Astrocyte of the spinal cord (primary cell): ENCODE measurements at regions not wholly inside any gene's neighbourhood (a gene's known extent, or its start where the extent isn't known, plus 50 kb on each side); places are given as distances from the start of the nearest gene placed in this dataset.

ENCODE experiments used
- DNase-seq: peaks from one replicate; pipeline ENCODE4 v3.0.0; 2011; ENCODE audit warnings: low read depth, low spot score
- H3K4me3 ChIP-seq: 2 replicates; pipeline ENCODE4 v1.5.1; 2011; ENCODE audit warnings: low read depth, mild to moderate bottlenecking, low read length, moderate library complexity
- CTCF ChIP-seq: IDR thresholded peaks from 2 replicates; pipeline ENCODE4 v1.5.1; 2012; ENCODE audit warnings: low read depth, mild to moderate bottlenecking, low read length, inconsistent platforms
- in situ Hi-C: cut with HindIII; loops from 2 replicates; pipeline ENCODE4 v1.10.0; 2017; ENCODE audit warnings: low sequenced_read_pairs

- DNase-seq: no peak
- in situ Hi-C loops: no loop called here
- no peak for TF ChIP-seq CTCF
- H3K4me3 ChIP-seq: no peak overlapping the region
These were observed 335.0 kb downstream of the RPRM start for GRCh38 chr2:153143540-153143939.

GRCh38 chr2:153140498-153140897 is 338.1 kb downstream of the RPRM start:
- H3K4me3 ChIP-seq: no peak overlapping the region
- in situ Hi-C loops: no loop called here
- DNase-seq: no peak
- no peak for TF ChIP-seq CTCF

- H3K4me3 ChIP-seq: no peak overlapping the region
- TF ChIP-seq CTCF: no peak
- in situ Hi-C loops: no loop called here
- no peak for DNase-seq
These were observed 339.7 kb downstream of the RPRM start for GRCh38 chr2:153138651-153139375.

GRCh38 chr2:153136216-153136615 is 342.3 kb downstream of the RPRM start:
- in situ Hi-C loops: no loop called here
- H3K4me3 ChIP-seq: no peak overlapping the region
- TF ChIP-seq CTCF: no peak
- no peak for DNase-seq

GRCh38 chr2:153134725-153135124 is 343.8 kb downstream of the RPRM start:
- no peak for DNase-seq
- in situ Hi-C loops: no loop called here
- no peak for TF ChIP-seq CTCF

GRCh38 chr2:153133716-153134115 is 344.8 kb downstream of the RPRM start:
- no peak for TF ChIP-seq CTCF

More at GRCh38 chr2:153134725-153135124, 343.8 kb downstream of the RPRM start:
- no peak overlapping the region for H3K4me3 ChIP-seq

More at GRCh38 chr2:153133716-153134115, 344.8 kb downstream of the RPRM start:
- in situ Hi-C loops: no loop called here
- no peak overlapping the region for H3K4me3 ChIP-seq
- DNase-seq: no peak
